ENCODE measurements at regions not wholly inside any gene's neighbourhood (a gene's known extent, or its start where the extent isn't known, plus 50 kb on each side); places are given as distances from the start of the nearest gene placed in this dataset.

GRCh38 chr5:3858524-3858923 is 262.9 kb downstream of the IRX1 start:
- no peak overlapping the region for H3K9ac ChIP-seq (replicated peaks; ENCODE audit: extremely low read depth, insufficient read depth, low read length)
- peaks cover 11% of the 10 kb centered on the region for H3K9me3 ChIP-seq (replicated peaks; ENCODE audit: control insufficient read depth, insufficient read depth, low read length)
- no peaks in the 10 kb centered on the region for H3K36me3 ChIP-seq (ENCODE audit: control insufficient read depth in 2 of 2, extremely low read depth in 1 of 2, insufficient read depth in 2 of 2, low read length in 2 of 2)
- no TSS peak for BruUV-seq (replicated peaks)
- dilution Hi-C loops (cut with MboI; ENCODE audit: extremely low pct_ligation_motif_present, low sequenced_read_pairs), result no loop called here
- no peaks in the 10 kb centered on the region for H3K9me1 ChIP-seq (replicated peaks; ENCODE audit: control insufficient read depth, extremely low read depth, insufficient read depth, low read length)
- H3K4me2 ChIP-seq (ENCODE audit: insufficient read depth, low read length), result no peak overlapping the region
- no peaks in the 10 kb centered on the region for H4K20me1 ChIP-seq (replicated peaks; ENCODE audit: control insufficient read depth, extremely low read depth, insufficient read depth, low read length)
- intact Hi-C loops (cut with micrococcal nuclease), result no loop called here
- POLR2A ChIA-PET, result no interaction called here
- DNase-seq (ENCODE audit: low read depth, low spot score), result no peak
- TF ChIP-seq FOS (IDR thresholded peaks at IDR 0.05; ENCODE audit: borderline replicate concordance, insufficient read depth, low read length) (no peak), CTCF (IDR thresholded peaks at IDR 0.05; ENCODE audit: extremely low read depth in 1 of 2, insufficient read depth in 1 of 2, low read depth in 1 of 2, low read length in 2 of 2) (no peak), JUN (IDR thresholded peaks at IDR 0.05; ENCODE audit: borderline replicate concordance, insufficient read depth, insufficient read length, low read depth) (no peak), EZH2 (IDR thresholded peaks at IDR 0.05; ENCODE audit: borderline replicate concordance, low read depth, low read length, severe bottlenecking) (no peak), MAX (IDR thresholded peaks at IDR 0.05; ENCODE audit: insufficient read depth, insufficient read length) (no peak)
- no peaks in the 10 kb centered on the region for H3K4me1 ChIP-seq (ENCODE audit: control insufficient read depth, extremely low read depth, insufficient read depth, low read length)
- H3K27me3 ChIP-seq (ENCODE audit: control insufficient read depth in 2 of 2, insufficient read depth in 2 of 2, low read length in 2 of 2), result no peaks in the 10 kb centered on the region
- H2AFZ ChIP-seq (ENCODE audit: low read depth, low read length), result no peak overlapping the region
- no peak overlapping the region for H3K4me3 ChIP-seq (replicated peaks in 1 of 3; ENCODE audit: insufficient read depth in 1 of 3, low read depth in 1 of 3, low read length in 3 of 3)
- no peak for FAIRE-seq
- CTCF ChIA-PET, result no interaction called here
- H3K27ac ChIP-seq (ENCODE audit: insufficient read depth, low read depth, low read length), result no peak overlapping the region
- no peaks in the 10 kb centered on the region for H3K79me2 ChIP-seq (ENCODE audit: control insufficient read depth, insufficient read depth, low read length)

GRCh38 chr5:3862906-3863305 is 267.3 kb downstream of the IRX1 start:
- Histone ChIP-seq H2AFZ (ENCODE audit: low read depth, low read length) (no peak overlapping the region), H4K20me1 (replicated peaks; ENCODE audit: control insufficient read depth, extremely low read depth, insufficient read depth, low read length) (no peaks in the 10 kb centered on the region), H3K9me3 (replicated peaks; ENCODE audit: control insufficient read depth, insufficient read depth, low read length) (peaks cover 7% of the 10 kb centered on the region), H3K4me3 (replicated peaks in 1 of 3; ENCODE audit: insufficient read depth in 1 of 3, low read depth in 1 of 3, low read length in 3 of 3) (no peak overlapping the region), H3K27me3 (ENCODE audit: control insufficient read depth in 2 of 2, insufficient read depth in 2 of 2, low read length in 2 of 2) (no peaks in the 10 kb centered on the region), H3K4me2 (ENCODE audit: insufficient read depth, low read length) (no peak overlapping the region), H3K4me1 (ENCODE audit: control insufficient read depth, extremely low read depth, insufficient read depth, low read length) (no peaks in the 10 kb centered on the region), H3K9me1 (replicated peaks; ENCODE audit: control insufficient read depth, extremely low read depth, insufficient read depth, low read length) (no peaks in the 10 kb centered on the region), H3K9ac (replicated peaks; ENCODE audit: extremely low read depth, insufficient read depth, low read length) (no peak overlapping the region), H3K36me3 (ENCODE audit: control insufficient read depth in 2 of 2, extremely low read depth in 1 of 2, insufficient read depth in 2 of 2, low read length in 2 of 2) (no peaks in the 10 kb centered on the region), H3K79me2 (ENCODE audit: control insufficient read depth, insufficient read depth, low read length) (no peaks in the 10 kb centered on the region), H3K27ac (ENCODE audit: insufficient read depth, low read depth, low read length) (no peak overlapping the region)
- CTCF ChIA-PET, result no interaction called here
- dilution Hi-C loops (cut with MboI; ENCODE audit: extremely low pct_ligation_motif_present, low sequenced_read_pairs) (no loop called here), intact Hi-C loops (cut with micrococcal nuclease) (no loop called here)
- DNase-seq (ENCODE audit: low read depth, low spot score), result no peak
- TF ChIP-seq EZH2 (IDR thresholded peaks at IDR 0.05; ENCODE audit: borderline replicate concordance, low read depth, low read length, severe bottlenecking) (no peak), JUN (IDR thresholded peaks at IDR 0.05; ENCODE audit: borderline replicate concordance, insufficient read depth, insufficient read length, low read depth) (no peak), CTCF (IDR thresholded peaks at IDR 0.05; ENCODE audit: extremely low read depth in 1 of 2, insufficient read depth in 1 of 2, low read depth in 1 of 2, low read length in 2 of 2) (no peak), FOS (IDR thresholded peaks at IDR 0.05; ENCODE audit: borderline replicate concordance, insufficient read depth, low read length) (no peak), MYC (IDR thresholded peaks at IDR 0.05; ENCODE audit: low read depth, low read length) (no peak), POLR2A (IDR thresholded peaks at IDR 0.05; ENCODE audit: low read depth, low read length) (no peak), MAX (IDR thresholded peaks at IDR 0.05; ENCODE audit: insufficient read depth, insufficient read length) (no peak), POLR2AphosphoS5 (IDR thresholded peaks at IDR 0.05; ENCODE audit: insufficient read depth, low read depth, low read length) (no peak), GATA2 (IDR thresholded peaks at IDR 0.05; ENCODE audit: insufficient read depth, insufficient read length, low read depth, low read length) (no peak)
- no TSS peak for BruUV-seq (replicated peaks)
- POLR2A ChIA-PET, result no interaction called here
- FAIRE-seq, result no peak
